GM19372 (cell line): ENCODE measurements at regions not wholly inside any gene's neighbourhood (a gene's known extent, or its start where the extent isn't known, plus 50 kb on each side); places are given as distances from the start of the nearest gene placed in this dataset.
"Not testable (repeated sequence)": the region's sequence is repeated elsewhere in the genome, so short reads cannot be mapped to it uniquely, and the experiment has no call there.

Experiments
- ATAC-seq: cut with Tn5 transposase; IDR thresholded peaks from one replicate; pipeline ENCODE4 v1.9.1; 2021; ENCODE audit warnings: mild to moderate bottlenecking, low read depth, moderate library complexity; ENCODE audit not compliant: unreplicated experiment

- ATAC-seq: no peak
These were observed 115.9 kb downstream of the ATPSCKMT start for GRCh38 chr5:10133830-10134229.

DNA sequence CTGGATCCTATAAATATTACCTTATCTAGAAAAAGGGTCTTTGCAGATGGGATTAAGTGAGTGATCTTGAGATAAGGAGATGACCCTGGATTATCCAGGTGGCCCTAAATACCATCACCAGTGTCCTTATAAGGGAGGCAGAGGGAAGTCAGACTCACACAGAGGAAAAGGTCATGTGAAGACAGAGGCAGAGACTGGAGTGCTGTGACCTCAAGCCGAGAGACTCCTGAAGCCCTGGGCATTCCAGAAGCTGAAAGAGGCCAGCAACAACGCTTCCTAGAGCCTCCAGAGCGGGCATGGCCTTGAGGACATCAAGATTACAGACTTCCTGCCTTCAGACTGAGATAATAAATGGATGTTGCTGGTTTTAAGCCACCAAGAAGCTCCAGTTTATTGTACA is 118.8 kb downstream of the ATPSCKMT start:
- no peak for ATAC-seq

GRCh38 chr5:10126900-10127299 is 122.8 kb downstream of the ATPSCKMT start:
- ATAC-seq: no peak

DNA sequence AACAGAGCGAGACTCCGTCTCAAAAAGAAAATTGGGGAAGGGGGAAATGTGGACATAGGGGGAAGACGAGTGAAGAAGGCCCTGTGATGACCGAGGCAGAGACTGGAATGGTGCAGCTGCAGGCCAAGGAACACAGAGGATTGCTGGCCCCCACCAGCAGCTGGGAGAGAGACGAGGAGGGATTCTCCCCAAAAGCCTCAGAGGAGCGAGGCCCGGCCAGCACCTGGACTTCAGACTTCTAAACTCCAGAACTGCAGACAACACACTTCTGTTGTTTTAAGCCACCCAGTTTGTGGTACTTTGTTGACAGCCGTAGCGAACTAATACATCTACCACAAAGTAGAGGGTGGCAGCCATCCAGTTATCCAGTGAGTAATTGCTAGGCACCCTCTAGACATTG is 124.6 kb downstream of the ATPSCKMT start:
- no peak for ATAC-seq

DNA sequence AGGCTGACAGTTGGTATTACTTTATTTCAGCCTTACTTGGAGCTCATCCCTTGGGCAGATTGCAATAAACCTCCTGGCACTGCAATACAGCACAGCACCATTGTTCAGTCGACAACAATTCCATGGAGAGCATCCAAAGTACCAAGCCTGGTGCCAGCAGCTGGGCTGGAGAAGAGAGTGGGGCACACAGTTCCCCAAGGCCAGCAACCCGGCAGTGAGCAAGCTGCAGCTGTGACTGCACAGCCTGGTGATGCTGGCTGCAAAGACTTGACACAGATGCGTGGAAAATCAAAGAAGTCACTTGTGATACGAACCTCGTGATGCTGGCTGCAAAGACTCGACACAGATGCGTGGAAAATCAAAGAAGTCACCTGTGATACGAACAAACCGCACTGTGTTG is 125.4 kb downstream of the ATPSCKMT start:
- no peak for ATAC-seq

DNA sequence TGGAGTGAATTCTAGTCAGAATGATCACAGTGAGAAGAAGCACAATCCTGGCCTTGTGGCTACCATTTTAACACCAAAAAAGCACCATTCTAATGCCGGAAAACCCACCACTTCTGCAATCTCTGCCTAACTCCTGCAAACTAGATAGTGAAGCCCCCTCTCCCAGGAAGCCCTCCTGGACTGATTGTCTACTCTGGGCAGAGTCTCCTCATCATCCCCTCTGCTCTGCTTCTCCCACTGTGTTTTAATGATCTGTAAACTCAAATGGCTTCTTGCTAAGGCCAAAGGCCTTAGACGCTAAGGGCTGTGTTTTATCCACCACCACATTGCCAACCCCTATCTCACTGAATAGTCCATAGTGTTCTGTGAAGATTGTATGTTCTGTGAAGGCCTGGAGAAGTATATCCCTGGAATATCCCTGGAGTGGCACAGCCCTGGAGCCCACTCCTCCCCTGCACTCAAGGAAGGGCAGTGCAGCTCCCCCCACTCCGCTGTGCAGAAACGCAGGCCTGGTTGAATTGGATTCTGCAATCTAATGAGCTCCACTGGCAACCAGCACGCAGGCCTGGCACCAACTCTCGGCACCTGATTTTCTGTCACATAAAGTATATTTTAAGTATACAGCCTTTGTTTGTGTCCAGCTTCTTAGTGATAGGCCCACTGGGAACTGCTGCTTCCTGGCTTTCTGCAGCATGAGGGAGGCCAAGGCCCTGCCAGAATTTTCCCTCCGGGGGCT is 126.3 kb downstream of the ATPSCKMT start:
- ATAC-seq: no peak

DNA sequence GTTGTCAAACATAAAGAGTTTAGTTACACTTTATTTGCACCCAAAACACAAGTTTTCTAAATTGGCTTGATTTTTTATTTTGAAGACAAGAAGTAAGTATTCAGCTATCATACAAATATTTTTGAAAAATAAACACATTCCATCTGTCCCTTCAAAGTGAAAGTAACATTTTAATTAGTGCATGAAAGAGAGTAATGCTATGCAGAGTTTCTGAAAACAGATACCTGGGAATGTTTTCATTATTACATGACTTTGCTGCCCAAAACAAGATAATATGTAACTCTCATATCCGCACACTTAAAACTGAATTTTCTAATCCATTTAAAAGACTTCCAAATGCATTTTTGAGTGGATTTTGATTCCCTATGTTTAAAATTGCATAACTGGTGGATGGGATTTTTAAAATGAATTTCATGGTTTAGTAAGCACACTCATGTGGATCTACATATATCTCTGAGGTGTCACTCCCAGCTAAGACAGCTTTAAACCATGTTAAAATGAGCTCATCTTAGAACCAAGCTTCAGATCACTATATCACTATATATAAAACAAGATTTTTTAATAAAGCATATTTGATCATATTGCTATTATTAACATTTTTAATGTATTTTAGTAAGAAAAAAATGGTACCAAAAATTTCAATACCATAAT is 127.5 kb downstream of the ATPSCKMT start:
- ATAC-seq: no peak

DNA sequence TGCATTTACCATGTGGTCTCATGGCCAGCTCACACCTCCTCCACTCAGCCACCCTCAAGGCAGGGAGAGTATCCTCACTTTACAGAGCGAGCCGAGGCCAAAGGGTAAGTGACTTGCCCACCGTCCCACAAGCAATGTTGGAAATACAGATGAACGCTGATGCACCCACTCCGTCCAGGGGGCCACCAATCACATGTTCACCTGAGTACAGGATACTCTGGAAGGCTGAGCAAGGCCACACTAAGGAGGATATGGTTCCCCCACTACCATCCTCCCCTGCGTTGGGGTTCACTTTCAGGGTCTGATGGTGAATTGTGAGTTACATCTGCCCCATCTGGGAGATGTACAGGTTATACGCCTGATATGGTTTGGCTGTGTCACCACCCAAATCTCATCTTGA is 128.8 kb downstream of the ATPSCKMT start:
- ATAC-seq: no peak

DNA sequence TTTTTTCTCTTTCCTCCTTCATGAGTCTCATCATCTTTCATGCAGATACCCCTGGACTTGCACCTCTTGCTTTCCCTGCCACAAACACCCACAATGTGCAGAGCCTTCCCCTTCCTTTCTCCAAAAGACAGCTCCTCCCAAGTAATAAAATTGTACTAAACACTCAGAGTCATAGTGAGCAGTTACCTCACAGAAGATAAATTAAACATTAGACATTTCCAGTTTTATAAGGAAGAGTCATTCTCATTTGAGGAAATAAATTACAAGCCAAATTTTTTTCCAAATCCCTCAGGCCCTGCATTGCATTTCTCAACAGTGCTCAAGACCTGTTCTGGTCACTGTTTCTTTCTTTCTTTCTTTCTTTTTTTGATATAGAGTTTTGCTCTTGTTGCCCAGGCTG is 131.5 kb downstream of the ATPSCKMT start:
- no peak for ATAC-seq

- ATAC-seq: no peak
These were observed 133.1 kb downstream of the ATPSCKMT start for GRCh38 chr5:10116594-10116993.

DNA sequence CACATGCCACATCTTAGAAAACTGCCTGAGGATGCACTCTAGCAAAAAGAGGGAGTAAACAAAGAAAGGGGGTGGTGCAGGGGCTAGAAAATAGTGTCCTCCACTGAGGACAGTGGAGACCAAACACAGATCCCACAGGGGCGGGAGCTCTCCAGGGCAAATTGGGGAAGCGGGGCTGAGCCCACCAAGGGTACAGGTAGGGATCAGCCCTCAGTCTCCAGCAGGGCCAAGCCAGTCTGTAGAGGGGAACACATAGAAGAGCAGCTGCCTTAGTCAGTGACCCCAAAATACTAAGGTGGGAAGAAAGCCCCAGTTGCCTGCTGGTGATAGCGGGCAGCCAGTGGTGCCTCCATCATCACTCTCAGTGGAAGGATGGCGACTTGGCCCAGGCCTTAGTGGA is 134.0 kb downstream of the ATPSCKMT start:
- ATAC-seq: no peak

- no peak for ATAC-seq
These were observed 138.1 kb downstream of the ATPSCKMT start for GRCh38 chr5:10111571-10111970.

DNA sequence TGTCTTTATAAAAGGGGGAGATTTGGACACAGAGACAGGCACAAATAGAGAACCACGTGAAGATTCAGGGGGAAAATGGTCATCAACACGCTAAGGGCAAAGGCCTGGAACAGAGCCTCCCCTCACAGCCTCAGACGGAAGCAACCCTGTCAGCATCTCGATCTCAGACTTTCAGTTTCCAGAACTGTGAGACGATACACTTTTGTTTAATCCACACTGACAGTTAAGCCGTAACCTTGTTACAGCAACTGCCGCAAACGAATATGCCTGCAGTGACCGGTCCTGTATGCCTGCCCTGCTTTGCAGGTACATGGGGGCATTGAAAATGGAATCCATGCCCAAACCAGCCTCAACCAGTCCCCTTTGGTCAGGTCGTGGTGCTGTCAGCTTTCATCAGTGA is 139.5 kb downstream of the ATPSCKMT start:
- no peak for ATAC-seq

GRCh38 chr5:10109299-10109698 is 140.4 kb downstream of the ATPSCKMT start:
- no peak for ATAC-seq

- ATAC-seq: no peak
These were observed 142.9 kb downstream of the ATPSCKMT start for GRCh38 chr5:10106806-10107205.

DNA sequence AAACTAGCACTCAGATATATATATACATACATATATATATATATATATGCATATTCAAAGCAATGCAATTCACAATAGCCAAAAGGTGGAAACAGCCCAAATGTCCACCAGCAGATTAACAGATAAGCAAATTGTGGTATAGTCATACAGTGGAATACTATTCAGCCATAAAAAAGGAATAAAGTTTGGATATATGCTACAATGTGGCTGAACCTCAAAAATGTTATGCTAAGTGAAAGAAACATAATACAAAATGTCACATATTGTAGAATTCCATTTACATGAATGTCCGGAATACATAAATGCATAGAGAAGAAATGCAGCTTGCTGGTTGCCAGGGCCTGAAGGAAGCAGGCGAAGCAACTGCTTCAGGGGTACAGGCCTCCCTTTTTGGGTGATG is 143.4 kb downstream of the ATPSCKMT start:
- ATAC-seq: no peak

GRCh38 chr5:10102706-10103497 is 146.8 kb downstream of the ATPSCKMT start:
- ATAC-seq: no peak

- not testable (repeated sequence) for ATAC-seq
These were observed 147.5 kb downstream of the ATPSCKMT start for GRCh38 chr5:10102235-10102634.

DNA sequence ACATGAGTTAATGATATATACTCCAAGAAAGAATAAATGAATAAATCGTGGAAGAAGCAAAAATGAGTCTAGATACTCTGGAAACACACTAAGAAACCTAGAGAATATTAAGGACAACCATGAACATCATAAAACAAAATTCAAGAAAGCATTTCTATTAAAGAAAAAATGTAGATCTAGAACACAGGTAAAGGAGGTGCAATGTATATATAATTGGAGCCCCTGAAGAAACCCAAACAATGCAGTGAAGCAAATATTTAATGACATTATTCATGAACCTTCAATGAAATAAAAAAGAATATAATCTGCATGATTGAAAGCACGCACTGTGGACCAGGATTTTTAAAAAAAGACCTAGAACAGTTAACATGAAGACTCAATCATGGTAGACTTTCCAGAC is 150.1 kb downstream of the ATPSCKMT start:
- ATAC-seq: no peak

GRCh38 chr5:10091701-10092100 is 158.0 kb downstream of the ATPSCKMT start:
- no peak for ATAC-seq

DNA sequence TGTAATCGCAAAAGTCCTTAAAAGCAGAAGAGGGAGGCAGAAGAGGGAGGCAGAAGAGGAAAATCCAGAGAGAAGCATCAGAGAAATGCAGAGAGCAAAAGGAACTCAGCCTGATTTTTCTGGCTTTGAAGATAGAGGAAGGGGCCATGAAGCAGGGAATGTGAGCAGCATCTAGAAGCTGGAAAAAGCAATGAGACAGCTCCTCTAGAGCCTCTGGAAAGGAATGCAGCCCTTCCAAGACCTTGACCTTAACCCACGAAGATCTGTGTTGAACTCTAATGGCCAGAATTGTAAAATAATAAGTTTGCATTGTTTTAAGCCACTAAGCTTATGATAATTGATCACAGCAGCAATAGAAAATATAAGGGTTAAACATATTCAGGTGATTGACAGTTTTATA is 159.6 kb downstream of the ATPSCKMT start:
- ATAC-seq: no peak

DNA sequence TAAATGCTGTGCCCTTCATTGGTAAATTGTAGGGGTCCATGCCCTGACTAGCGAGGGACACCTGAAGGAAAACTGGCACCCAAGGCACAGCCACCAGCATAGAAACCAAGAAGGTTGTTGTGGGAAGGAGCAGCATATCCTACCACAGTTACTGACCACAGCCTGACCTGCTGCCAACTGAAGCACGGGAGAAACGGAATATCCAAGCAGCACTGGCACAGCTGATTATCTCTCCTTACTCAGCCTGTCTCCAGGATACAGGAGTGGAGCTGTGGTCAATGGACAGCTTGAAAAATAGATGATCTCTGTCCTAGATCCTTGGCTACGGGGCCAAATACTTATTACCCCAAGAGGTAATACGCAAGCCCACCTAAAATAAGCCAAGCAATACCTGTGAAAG is 164.5 kb downstream of the ATPSCKMT start:
- no peak for ATAC-seq
